ENCODE measurements at regions not wholly inside any gene's neighbourhood (a gene's known extent, or its start where the extent isn't known, plus 50 kb on each side); places are given as distances from the start of the nearest gene placed in this dataset.
"Not testable (repeated sequence)": the region's sequence is repeated elsewhere in the genome, so short reads cannot be mapped to it uniquely, and the experiment has no call there.

- peaks cover 37% of the 10 kb centered on the region for H3K4me1 Mint-ChIP-seq (ENCODE audit: low read depth)
Measured at GRCh38 chr9:95724253-95724991, 151.1 kb upstream of the ERCC6L2 start.

GRCh38 chr9:95722141-95722540 lies 153.3 kb upstream of the ERCC6L2 start:
- H3K4me3 Mint-ChIP-seq: no peak overlapping the region
- H3K9me3 Mint-ChIP-seq: peaks cover 47% of the 10 kb centered on the region
- peaks cover 43% of the 10 kb centered on the region for H3K27me3 Mint-ChIP-seq (ENCODE audit: low read depth)
- no peak overlapping the region for H3K27ac Mint-ChIP-seq
- H3K36me3 Mint-ChIP-seq (ENCODE audit: low read depth): peaks cover 18% of the 10 kb centered on the region
- H3K4me1 Mint-ChIP-seq (ENCODE audit: low read depth): peaks cover 34% of the 10 kb centered on the region

More at GRCh38 chr9:95724253-95724991, 151.1 kb upstream of the ERCC6L2 start:
- Mint-ChIP-seq H3K36me3 (ENCODE audit: low read depth) (peaks cover 18% of the 10 kb centered on the region), H3K27me3 (ENCODE audit: low read depth) (peaks cover 43% of the 10 kb centered on the region), H3K9me3 (peaks cover 33% of the 10 kb centered on the region), H3K27ac (peak overlapping the region; percentile 89), H3K4me3 (peak overlapping the region; percentile 70)

DNA sequence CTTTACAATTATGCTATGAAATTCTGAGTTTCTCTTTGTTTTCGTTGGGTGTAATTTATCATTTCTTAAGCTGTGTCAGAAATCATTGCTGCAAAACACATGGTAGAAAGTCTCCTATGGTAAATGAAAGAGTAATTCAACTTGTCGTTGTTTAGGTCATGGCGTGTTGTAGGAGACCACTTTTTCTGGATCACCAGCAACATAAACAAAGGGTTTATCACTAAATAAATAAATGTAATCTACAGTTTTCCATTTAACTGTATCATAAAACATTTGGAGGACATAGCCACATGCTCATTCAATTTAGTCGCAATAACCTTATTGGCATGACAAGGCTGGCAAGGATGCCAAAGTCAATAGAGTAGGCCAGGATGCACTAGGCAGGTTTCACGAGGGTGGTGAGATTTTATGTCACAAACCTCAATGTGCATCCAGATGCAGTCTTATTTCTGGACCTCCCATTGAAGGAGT lies 154.4 kb upstream of the ERCC6L2 start:
- Mint-ChIP-seq H3K36me3 (ENCODE audit: low read depth) (peaks cover 18% of the 10 kb centered on the region), H3K9me3 (peaks cover 55% of the 10 kb centered on the region), H3K27ac (no peak overlapping the region), H3K27me3 (ENCODE audit: low read depth) (peaks cover 43% of the 10 kb centered on the region), H3K4me1 (ENCODE audit: low read depth) (peaks cover 30% of the 10 kb centered on the region), H3K4me3 (no peak overlapping the region)

- Mint-ChIP-seq H3K36me3 (ENCODE audit: low read depth) (peaks cover 18% of the 10 kb centered on the region), H3K27me3 (ENCODE audit: low read depth) (peaks cover 43% of the 10 kb centered on the region), H3K27ac (no peak overlapping the region), H3K4me1 (ENCODE audit: low read depth) (peaks cover 26% of the 10 kb centered on the region), H3K4me3 (no peak overlapping the region), H3K9me3 (peaks cover 55% of the 10 kb centered on the region)
Measured at GRCh38 chr9:95720496-95720895, 155.0 kb upstream of the ERCC6L2 start.

DNA sequence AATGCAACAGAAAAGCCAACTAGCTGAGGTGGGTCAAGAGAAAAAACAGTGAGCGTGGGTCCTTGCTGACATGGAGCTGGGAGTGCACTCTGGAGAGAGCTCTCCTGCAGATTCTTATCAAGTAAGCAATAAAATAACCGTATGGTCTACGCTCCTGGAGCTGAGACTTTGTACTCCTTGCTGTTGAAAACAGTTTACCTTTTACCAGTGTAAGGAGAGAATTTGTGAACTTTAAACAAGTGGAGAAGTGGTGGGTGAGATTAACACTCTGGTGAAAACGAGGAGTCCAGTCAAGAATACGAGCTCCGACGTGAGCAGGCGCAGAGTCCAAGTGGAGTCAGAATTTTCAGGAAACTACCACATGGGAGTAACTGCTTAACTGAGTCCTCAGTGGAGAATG lies 156.1 kb upstream of the ERCC6L2 start:
- peaks cover 14% of the 10 kb centered on the region for H3K36me3 Mint-ChIP-seq (ENCODE audit: low read depth)
- H3K27ac Mint-ChIP-seq: no peak overlapping the region
- H3K4me1 Mint-ChIP-seq (ENCODE audit: low read depth): peaks cover 14% of the 10 kb centered on the region
- no peak overlapping the region for H3K4me3 Mint-ChIP-seq
- peaks cover 48% of the 10 kb centered on the region for H3K9me3 Mint-ChIP-seq
- peaks cover 42% of the 10 kb centered on the region for H3K27me3 Mint-ChIP-seq (ENCODE audit: low read depth)

DNA sequence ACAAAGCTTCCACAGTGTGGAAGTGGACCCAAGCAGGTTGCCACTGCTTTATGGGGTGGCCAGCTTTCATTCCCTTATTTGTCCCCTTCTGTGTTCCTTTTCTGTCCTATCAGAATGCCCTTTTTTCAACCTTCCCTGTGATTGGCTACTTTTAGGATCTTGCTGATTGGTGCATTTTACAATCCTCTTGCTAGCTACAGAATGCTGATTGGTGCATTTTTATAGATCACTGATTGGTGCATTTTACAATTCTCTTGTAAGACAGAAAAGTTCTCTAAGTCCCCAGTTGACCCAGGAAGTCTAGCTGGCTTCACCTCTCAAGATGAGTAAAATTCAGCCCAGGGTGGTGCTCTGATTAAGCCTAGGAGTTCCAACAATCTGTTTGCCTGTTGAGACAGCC lies 157.2 kb upstream of the ERCC6L2 start:
- no peak overlapping the region for H3K27ac Mint-ChIP-seq
- peaks cover 45% of the 10 kb centered on the region for H3K9me3 Mint-ChIP-seq
- no peak overlapping the region for H3K4me3 Mint-ChIP-seq
- H3K27me3 Mint-ChIP-seq (ENCODE audit: low read depth): peaks cover 36% of the 10 kb centered on the region
- H3K36me3 Mint-ChIP-seq (ENCODE audit: low read depth): peaks cover 11% of the 10 kb centered on the region
- H3K4me1 Mint-ChIP-seq (ENCODE audit: low read depth): peaks cover 7% of the 10 kb centered on the region

DNA sequence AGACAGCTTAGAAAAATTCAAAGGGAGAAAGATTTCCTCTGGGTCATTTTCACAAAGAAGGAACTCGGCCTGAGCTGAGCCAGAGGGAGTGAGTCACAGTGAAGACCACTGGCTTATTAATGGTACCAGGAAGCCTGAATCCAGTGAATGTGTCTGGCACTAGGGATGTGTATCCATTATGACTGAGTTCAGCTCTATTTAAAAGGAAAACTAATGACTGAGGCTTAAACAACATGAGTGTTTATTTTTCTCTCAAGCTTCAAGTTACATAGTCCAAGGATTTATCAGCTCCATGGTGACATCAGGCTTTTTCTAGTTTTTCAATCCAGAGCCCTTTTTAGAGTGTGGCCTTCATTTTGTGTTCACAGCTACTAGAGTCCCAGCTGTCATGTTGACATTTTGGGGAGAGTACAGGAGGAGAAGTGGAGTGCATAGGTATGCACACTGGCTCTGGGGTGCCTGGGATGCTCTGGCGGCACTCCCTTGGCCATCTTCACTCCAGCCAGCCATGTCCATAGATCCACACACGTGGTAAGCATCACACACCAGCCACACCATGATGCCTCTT lies 159.5 kb upstream of the ERCC6L2 start:
- Mint-ChIP-seq H3K27ac (no peak overlapping the region), H3K4me3 (no peak overlapping the region), H3K4me1 (ENCODE audit: low read depth) (no peaks in the 10 kb centered on the region), H3K27me3 (ENCODE audit: low read depth) (peaks cover 25% of the 10 kb centered on the region), H3K9me3 (peaks cover 37% of the 10 kb centered on the region), H3K36me3 (ENCODE audit: low read depth) (peaks cover 5% of the 10 kb centered on the region)

DNA sequence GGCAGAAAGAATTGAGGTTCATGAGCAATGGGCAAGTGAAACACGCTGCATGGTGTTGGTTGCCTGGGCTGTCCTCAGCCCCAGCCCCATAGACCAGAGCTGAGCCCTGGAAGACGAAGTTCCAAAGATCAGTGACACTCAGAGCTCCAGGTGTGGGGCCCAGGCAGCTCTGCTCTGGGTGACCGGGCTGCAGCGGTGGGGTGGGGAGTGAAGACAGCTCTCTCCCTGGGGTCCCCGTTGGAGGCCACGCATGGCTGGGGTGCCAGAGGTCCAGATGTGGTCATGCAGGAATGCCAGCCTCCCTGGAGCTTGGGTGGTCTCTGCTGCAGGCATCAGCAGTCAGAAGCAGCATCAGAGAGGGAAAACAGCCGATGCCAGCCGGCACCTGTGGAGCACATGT lies 165.0 kb upstream of the ERCC6L2 start:
- Mint-ChIP-seq H3K27me3 (ENCODE audit: low read depth) (peaks cover 25% of the 10 kb centered on the region), H3K4me3 (no peak overlapping the region), H3K9me3 (peaks cover 7% of the 10 kb centered on the region), H3K4me1 (ENCODE audit: low read depth) (no peaks in the 10 kb centered on the region), H3K36me3 (ENCODE audit: low read depth) (peaks cover 5% of the 10 kb centered on the region), H3K27ac (no peak overlapping the region)

DNA sequence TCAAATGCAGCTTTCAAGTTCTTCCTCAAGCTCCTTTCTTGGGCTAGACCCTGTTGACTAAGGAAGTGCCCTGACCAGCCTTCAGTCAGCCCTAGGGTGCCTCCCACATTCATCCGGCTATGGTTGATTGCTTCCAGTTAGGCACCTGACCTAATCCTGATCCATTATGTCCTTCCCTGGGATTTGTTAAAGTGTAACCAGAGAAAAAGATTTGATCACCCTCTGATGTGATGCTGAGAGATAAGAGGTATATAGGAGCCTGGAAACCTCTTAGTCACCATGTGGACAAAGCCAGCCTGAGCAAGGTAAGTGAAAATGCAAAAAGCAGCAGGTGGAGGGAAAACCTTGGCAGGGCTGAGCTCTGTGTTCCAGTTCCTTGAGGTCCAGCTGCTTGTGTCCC lies 178.8 kb upstream of the ERCC6L2 start:
- H3K4me3 Mint-ChIP-seq: no peak overlapping the region
- H3K4me1 Mint-ChIP-seq (ENCODE audit: low read depth): no peaks in the 10 kb centered on the region
- no peak overlapping the region for H3K27ac Mint-ChIP-seq
- H3K36me3 Mint-ChIP-seq (ENCODE audit: low read depth): no peaks in the 10 kb centered on the region
- peaks cover 21% of the 10 kb centered on the region for H3K9me3 Mint-ChIP-seq
- peaks cover 29% of the 10 kb centered on the region for H3K27me3 Mint-ChIP-seq (ENCODE audit: low read depth)

DNA sequence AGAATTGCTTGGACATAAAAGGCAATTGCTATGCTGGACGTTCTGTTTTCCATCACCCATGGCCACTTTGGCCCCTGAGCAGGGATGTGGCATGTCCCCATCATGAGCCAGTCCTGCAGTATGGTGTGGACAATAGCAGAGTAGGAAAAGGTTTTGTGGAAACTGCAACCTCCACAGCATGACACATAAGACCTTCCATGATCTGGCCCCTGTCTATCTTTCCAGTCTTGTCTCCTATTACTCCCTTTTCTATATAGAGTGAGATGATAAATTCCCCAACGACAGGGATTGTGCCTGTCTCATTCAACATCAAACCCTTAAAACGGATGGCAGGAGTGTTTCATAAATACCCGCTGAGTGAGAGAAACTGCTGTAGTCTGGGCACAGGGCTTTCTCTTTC lies 174.7 kb upstream of the PTCH1 start:
- no peak overlapping the region for H3K4me3 Mint-ChIP-seq
- H3K27me3 Mint-ChIP-seq (ENCODE audit: low read depth): peaks cover 52% of the 10 kb centered on the region
- no peaks in the 10 kb centered on the region for H3K4me1 Mint-ChIP-seq (ENCODE audit: low read depth)
- peaks cover 1% of the 10 kb centered on the region for H3K36me3 Mint-ChIP-seq (ENCODE audit: low read depth)
- H3K27ac Mint-ChIP-seq: no peak overlapping the region
- peaks cover 14% of the 10 kb centered on the region for H3K9me3 Mint-ChIP-seq

GRCh38 chr9:95689669-95690068 lies 172.9 kb upstream of the PTCH1 start:
- no peaks in the 10 kb centered on the region for H3K4me1 Mint-ChIP-seq (ENCODE audit: low read depth)
- peaks cover 3% of the 10 kb centered on the region for H3K9me3 Mint-ChIP-seq
- no peak overlapping the region for H3K27ac Mint-ChIP-seq
- peaks cover 48% of the 10 kb centered on the region for H3K27me3 Mint-ChIP-seq (ENCODE audit: low read depth)
- H3K36me3 Mint-ChIP-seq (ENCODE audit: low read depth): peaks cover 1% of the 10 kb centered on the region
- no peak overlapping the region for H3K4me3 Mint-ChIP-seq

- Mint-ChIP-seq H3K4me1 (ENCODE audit: low read depth) (peaks cover 16% of the 10 kb centered on the region), H3K9me3 (peaks cover 23% of the 10 kb centered on the region), H3K27me3 (ENCODE audit: low read depth) (peaks cover 32% of the 10 kb centered on the region), H3K36me3 (ENCODE audit: low read depth) (peaks cover 7% of the 10 kb centered on the region), H3K4me3 (no peak overlapping the region), H3K27ac (no peak overlapping the region)
Measured at GRCh38 chr9:95684516-95684915, 167.7 kb upstream of the PTCH1 start.

GRCh38 chr9:95680306-95680705 lies 163.5 kb upstream of the PTCH1 start:
- H3K9me3 Mint-ChIP-seq: peaks cover 23% of the 10 kb centered on the region
- H3K4me3 Mint-ChIP-seq; H3K27ac Mint-ChIP-seq; H3K36me3 Mint-ChIP-seq (ENCODE audit: low read depth): not testable (repeated sequence)
- peaks cover 27% of the 10 kb centered on the region for H3K27me3 Mint-ChIP-seq (ENCODE audit: low read depth)
- peaks cover 16% of the 10 kb centered on the region for H3K4me1 Mint-ChIP-seq (ENCODE audit: low read depth)

- H3K4me1 Mint-ChIP-seq (ENCODE audit: low read depth): peaks cover 16% of the 10 kb centered on the region
- no peak overlapping the region for H3K4me3 Mint-ChIP-seq
- peaks cover 28% of the 10 kb centered on the region for H3K27me3 Mint-ChIP-seq (ENCODE audit: low read depth)
- peaks cover 6% of the 10 kb centered on the region for H3K36me3 Mint-ChIP-seq (ENCODE audit: low read depth)
- no peak overlapping the region for H3K27ac Mint-ChIP-seq
- peaks cover 23% of the 10 kb centered on the region for H3K9me3 Mint-ChIP-seq
Measured at GRCh38 chr9:95679874-95680273, 163.1 kb upstream of the PTCH1 start.

- peaks cover 23% of the 10 kb centered on the region for H3K9me3 Mint-ChIP-seq
- no peak overlapping the region for H3K27ac Mint-ChIP-seq
- H3K4me1 Mint-ChIP-seq (ENCODE audit: low read depth): peaks cover 16% of the 10 kb centered on the region
- peaks cover 6% of the 10 kb centered on the region for H3K36me3 Mint-ChIP-seq (ENCODE audit: low read depth)
- H3K27me3 Mint-ChIP-seq (ENCODE audit: low read depth): peaks cover 31% of the 10 kb centered on the region
- no peak overlapping the region for H3K4me3 Mint-ChIP-seq
Measured at GRCh38 chr9:95678759-95679158, 162.0 kb upstream of the PTCH1 start.
